Bone marrow (tissue), 2 donors: ENCODE measurements at regions not wholly inside any gene's neighbourhood (a gene's known extent, or its start where the extent isn't known, plus 50 kb on each side); places are given as distances from the start of the nearest gene placed in this dataset.
"Not testable (repeated sequence)": the region's sequence is repeated elsewhere in the genome, so short reads cannot be mapped to it uniquely, and the experiment has no call there.

ENCODE experiments used
- DNase-seq, 2 donors: peaks; one replicate each; lab custom pipeline; 2025; lab: John Stamatoyannopoulos, UW

GRCh38 chr13:80823472-80823871, 482.5 kb upstream of the SPRY2 start:
- DNase-seq, result no peak

- DNase-seq, result no peak
These were observed 480.5 kb upstream of the SPRY2 start for GRCh38 chr13:80821466-80821865.

GRCh38 chr13:80817979-80818378, 477.1 kb upstream of the SPRY2 start:
- DNase-seq, result no peak

- no peak for DNase-seq
These were observed 473.6 kb upstream of the SPRY2 start for GRCh38 chr13:80814541-80814940.

GRCh38 chr13:80810294-80810693, 469.4 kb upstream of the SPRY2 start:
- DNase-seq, result not testable (repeated sequence)

GRCh38 chr13:80802946-80803345, 462.0 kb upstream of the SPRY2 start:
- no peak for DNase-seq

GRCh38 chr13:80798576-80799133, 457.7 kb upstream of the SPRY2 start:
- DNase-seq, result no peak

- no peak for DNase-seq
These were observed 446.7 kb upstream of the SPRY2 start for GRCh38 chr13:80787604-80788003.

GRCh38 chr13:80783926-80784565, 443.1 kb upstream of the SPRY2 start:
- DNase-seq, result no peak

GRCh38 chr13:80782441-80782840, 441.5 kb upstream of the SPRY2 start:
- no peak for DNase-seq

GRCh38 chr13:80778297-80778696, 437.4 kb upstream of the SPRY2 start:
- no peak for DNase-seq

- DNase-seq, result no peak
These were observed 416.8 kb upstream of the SPRY2 start for GRCh38 chr13:80757694-80758093.

- no peak for DNase-seq
These were observed 415.0 kb upstream of the SPRY2 start for GRCh38 chr13:80755910-80756309.

GRCh38 chr13:80754441-80754840, 413.5 kb upstream of the SPRY2 start:
- no peak for DNase-seq

- DNase-seq, result no peak
These were observed 412.9 kb upstream of the SPRY2 start for GRCh38 chr13:80753866-80754265.

GRCh38 chr13:80751854-80752253, 410.9 kb upstream of the SPRY2 start:
- no peak for DNase-seq

GRCh38 chr13:80744147-80744914, 403.4 kb upstream of the SPRY2 start:
- no peak for DNase-seq

GRCh38 chr13:80742033-80742432, 401.1 kb upstream of the SPRY2 start:
- DNase-seq, result no peak

- no peak for DNase-seq
These were observed 399.1 kb upstream of the SPRY2 start for GRCh38 chr13:80740071-80740470.

- DNase-seq, result no peak
These were observed 396.6 kb upstream of the SPRY2 start for GRCh38 chr13:80737513-80737912.

GRCh38 chr13:80727321-80727975, 386.5 kb upstream of the SPRY2 start:
- DNase-seq, result no peak

GRCh38 chr13:80726868-80727267, 385.9 kb upstream of the SPRY2 start:
- no peak for DNase-seq

- DNase-seq, result no peak
These were observed 380.8 kb upstream of the SPRY2 start for GRCh38 chr13:80721689-80722088.
